ENCODE measurements at regions not wholly inside any gene's neighbourhood (a gene's known extent, or its start where the extent isn't known, plus 50 kb on each side); places are given as distances from the start of the nearest gene placed in this dataset.
"Not testable (repeated sequence)": the region's sequence is repeated elsewhere in the genome, so short reads cannot be mapped to it uniquely, and the experiment has no call there.

DNA sequence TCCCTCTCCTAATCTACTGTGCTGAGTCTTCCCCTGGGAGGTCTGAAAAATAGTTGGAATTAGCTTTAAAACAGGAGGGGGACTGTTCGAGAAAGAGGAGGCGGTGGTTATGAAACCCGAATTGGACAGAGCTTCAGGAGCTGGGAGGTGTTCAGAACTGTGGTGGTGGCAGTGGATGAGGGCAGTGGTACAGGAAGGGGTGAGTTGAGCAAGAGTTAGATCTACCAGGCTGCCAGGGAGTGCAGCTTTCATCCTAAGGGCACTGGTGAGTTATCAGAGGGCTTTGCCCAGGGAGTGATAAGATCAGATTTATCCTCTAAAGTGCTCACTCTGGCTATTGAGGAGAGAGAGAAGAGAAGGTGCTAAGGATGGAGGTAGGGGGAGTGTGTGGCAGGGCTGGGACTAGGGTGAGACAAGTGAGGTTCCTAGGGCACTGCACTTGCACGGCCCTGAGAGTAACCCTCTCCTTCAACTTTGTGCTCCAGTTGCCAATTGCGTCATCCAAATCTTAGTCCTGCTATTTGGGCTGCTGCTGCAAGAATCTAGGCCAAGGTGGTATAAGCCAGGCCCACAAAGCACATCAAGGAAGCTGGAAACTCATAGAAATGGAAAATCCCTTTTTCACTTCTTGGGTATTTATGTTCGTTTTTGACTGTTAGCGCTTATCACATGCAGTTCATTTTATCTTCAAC lies 540.3 kb downstream of the XYLT1 start:
- Histone ChIP-seq H3K27me3 (no peaks in the 10 kb centered on the region), H3K9me3 (no peaks in the 10 kb centered on the region), H3K4me3 (no peak overlapping the region), H3K4me1 (no peaks in the 10 kb centered on the region), H3K27ac (no peak overlapping the region), H3K36me3 (replicated peaks in 1 of 2; ENCODE audit: insufficient read depth in 1 of 2, low read depth in 2 of 2) (no peaks in the 10 kb centered on the region)
- TF ChIP-seq, protein P1, sequence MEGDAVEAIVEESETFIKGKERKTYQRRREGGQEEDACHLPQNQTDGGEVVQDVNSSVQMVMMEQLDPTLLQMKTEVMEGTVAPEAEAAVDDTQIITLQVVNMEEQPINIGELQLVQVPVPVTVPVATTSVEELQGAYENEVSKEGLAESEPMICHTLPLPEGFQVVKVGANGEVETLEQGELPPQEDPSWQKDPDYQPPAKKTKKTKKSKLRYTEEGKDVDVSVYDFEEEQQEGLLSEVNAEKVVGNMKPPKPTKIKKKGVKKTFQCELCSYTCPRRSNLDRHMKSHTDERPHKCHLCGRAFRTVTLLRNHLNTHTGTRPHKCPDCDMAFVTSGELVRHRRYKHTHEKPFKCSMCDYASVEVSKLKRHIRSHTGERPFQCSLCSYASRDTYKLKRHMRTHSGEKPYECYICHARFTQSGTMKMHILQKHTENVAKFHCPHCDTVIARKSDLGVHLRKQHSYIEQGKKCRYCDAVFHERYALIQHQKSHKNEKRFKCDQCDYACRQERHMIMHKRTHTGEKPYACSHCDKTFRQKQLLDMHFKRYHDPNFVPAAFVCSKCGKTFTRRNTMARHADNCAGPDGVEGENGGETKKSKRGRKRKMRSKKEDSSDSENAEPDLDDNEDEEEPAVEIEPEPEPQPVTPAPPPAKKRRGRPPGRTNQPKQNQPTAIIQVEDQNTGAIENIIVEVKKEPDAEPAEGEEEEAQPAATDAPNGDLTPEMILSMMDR (IDR thresholded peaks at IDR 0.05): no peak
- TF ChIP-seq POLR2A (IDR thresholded peaks at IDR 0.05): no peak
- ATAC-seq: no peak
- intact Hi-C loops (cut with DNase I): no loop called here
- no peak for DNase-seq
- WGBS, 2 donors: 59 to 60% methylated on average over 7 of the region's 7 CpGs

DNA sequence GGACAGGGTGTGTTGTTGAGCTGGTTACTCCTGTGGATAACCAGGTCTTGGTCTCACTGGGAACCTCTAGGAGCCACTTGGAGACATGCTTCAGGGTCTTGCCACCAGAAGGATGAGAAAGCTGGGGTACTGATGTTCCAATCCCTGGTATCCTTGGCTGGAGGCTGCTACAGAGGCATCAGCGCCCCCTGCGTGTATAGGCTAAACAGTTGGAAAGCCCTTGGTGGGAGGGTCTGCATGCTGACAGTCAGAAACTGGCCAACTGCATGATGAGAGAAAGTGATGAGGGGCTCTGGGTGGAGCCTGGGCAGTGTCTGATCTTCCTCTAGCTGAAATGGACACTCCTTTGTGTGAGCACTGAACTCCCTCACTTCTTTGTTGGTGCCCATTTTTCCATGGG lies 536.9 kb downstream of the XYLT1 start:
- Histone ChIP-seq H3K9me3 (no peaks in the 10 kb centered on the region), H3K4me1 (no peaks in the 10 kb centered on the region), H3K27ac (no peak overlapping the region), H3K27me3 (no peaks in the 10 kb centered on the region), H3K36me3 (replicated peaks in 1 of 2; ENCODE audit: insufficient read depth in 1 of 2, low read depth in 2 of 2) (no peaks in the 10 kb centered on the region), H3K4me3 (no peak overlapping the region)
- TF ChIP-seq, protein P1 (IDR thresholded peaks at IDR 0.05): no peak
- TF ChIP-seq POLR2A (IDR thresholded peaks at IDR 0.05): no peak
- 44% methylated on average over 2 of the region's 2 CpGs; no CpG with 5 or more reads in 1 of the 2 donors for WGBS, 2 donors
- intact Hi-C loops (cut with DNase I): no loop called here
- no peak for ATAC-seq
- no peak for DNase-seq

DNA sequence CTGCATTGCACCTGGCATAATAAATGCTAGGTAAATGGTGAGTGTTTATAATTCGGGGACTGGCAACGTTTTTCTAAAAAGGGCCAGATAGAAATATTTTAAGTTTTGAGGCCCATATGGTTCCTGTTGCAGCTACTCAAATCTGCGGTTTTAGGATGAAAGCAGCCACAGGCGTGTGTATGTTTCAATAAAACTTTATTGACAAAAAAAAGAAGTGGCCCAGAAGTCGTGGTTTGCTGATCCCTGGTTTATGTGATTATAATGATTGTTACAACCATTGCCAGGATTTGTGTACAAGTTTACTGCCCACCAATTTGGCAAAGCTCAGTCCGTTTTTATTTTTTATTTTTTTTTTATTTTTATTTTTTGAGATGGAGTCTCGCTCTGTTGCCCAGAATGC lies 536.1 kb downstream of the XYLT1 start:
- TF ChIP-seq POLR2A (IDR thresholded peaks at IDR 0.05): no peak
- TF ChIP-seq, protein P1 (IDR thresholded peaks at IDR 0.05): no peak
- Histone ChIP-seq H3K36me3 (replicated peaks in 1 of 2; ENCODE audit: insufficient read depth in 1 of 2, low read depth in 2 of 2) (no peaks in the 10 kb centered on the region), H3K9me3 (no peaks in the 10 kb centered on the region), H3K4me1 (no peaks in the 10 kb centered on the region), H3K27me3 (no peaks in the 10 kb centered on the region), H3K4me3 (no peak overlapping the region), H3K27ac (no peak overlapping the region)
- ATAC-seq: no peak
- WGBS, 2 donors: 70 to 72% methylated on average over 7 of the region's 7 CpGs
- intact Hi-C loops (cut with DNase I): no loop called here
- no peak for DNase-seq

DNA sequence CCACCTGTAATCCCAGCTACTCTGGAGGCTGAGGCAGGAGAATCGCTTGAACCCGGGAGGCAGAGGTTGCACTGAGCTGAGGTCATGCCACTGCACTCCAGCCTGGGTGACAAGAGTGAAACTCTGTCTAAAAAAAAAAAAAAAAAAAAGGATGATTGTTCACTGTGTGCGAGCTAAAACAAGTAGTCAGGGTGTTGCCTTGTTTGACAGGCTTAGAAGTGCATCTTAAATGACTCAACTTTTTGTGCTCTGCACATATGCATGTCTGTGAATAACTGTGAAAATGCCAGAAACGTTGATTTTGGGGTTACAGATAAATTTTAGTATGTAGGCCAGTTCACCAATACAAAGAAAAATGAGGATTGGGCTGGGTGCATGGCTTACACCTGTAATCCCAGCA lies 534.9 kb downstream of the XYLT1 start:
- 75 to 82% methylated on average over 4 of the region's 4 CpGs for WGBS, 2 donors
- H3K27ac ChIP-seq; intact Hi-C loops (cut with DNase I); ATAC-seq; H3K9me3 ChIP-seq; H3K4me1 ChIP-seq; H3K4me3 ChIP-seq; DNase-seq; H3K36me3 ChIP-seq (replicated peaks in 1 of 2; ENCODE audit: insufficient read depth in 1 of 2, low read depth in 2 of 2); H3K27me3 ChIP-seq: not testable (repeated sequence)

DNA sequence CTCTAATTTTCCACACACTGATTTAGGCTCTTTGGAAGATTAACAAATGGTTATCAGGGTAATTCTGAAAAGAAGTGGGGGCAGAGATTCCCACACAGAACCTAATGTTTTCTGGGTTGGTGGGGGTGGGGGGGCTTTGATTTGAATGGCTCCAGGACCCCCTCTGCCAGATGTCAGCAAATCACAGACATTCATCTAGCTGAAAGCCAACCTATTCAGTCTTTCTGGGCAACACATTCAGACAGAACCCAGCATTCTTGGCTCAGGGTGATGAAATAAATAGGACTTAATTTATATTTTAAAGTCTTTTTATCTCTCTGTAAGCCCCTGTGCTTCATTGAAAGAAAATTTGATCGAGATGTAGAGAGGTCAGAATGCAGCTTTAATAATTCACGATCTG lies 533.2 kb downstream of the XYLT1 start:
- 21 to 31% methylated on average over 2 of the region's 2 CpGs for WGBS, 2 donors

More for the DNA sequence above, 533.2 kb downstream of the XYLT1 start:
- intact Hi-C loops (cut with DNase I): no loop called here
- Histone ChIP-seq H3K4me3 (no peak overlapping the region), H3K9me3 (no peaks in the 10 kb centered on the region), H3K27me3 (no peaks in the 10 kb centered on the region), H3K4me1 (no peaks in the 10 kb centered on the region), H3K27ac (no peak overlapping the region), H3K36me3 (replicated peaks in 1 of 2; ENCODE audit: insufficient read depth in 1 of 2, low read depth in 2 of 2) (no peaks in the 10 kb centered on the region)
- TF ChIP-seq, protein P1 (IDR thresholded peaks at IDR 0.05): no peak
- no peak for TF ChIP-seq POLR2A (IDR thresholded peaks at IDR 0.05)
- ATAC-seq: no peak
- no peak for DNase-seq

Data from body of pancreas (tissue), 4 donors.